Umbilical cord (tissue), 1 donor: ENCODE measurements at regions not wholly inside any gene's neighbourhood (a gene's known extent, or its start where the extent isn't known, plus 50 kb on each side); places are given as distances from the start of the nearest gene placed in this dataset.
"Not testable (repeated sequence)": the region's sequence is repeated elsewhere in the genome, so short reads cannot be mapped to it uniquely, and the experiment has no call there.

Experiments used
- DNase-seq: peaks from one replicate; pipeline ENCODE4 v3.0.0-alpha.2; 2015; ENCODE audit warnings: low spot score

DNA sequence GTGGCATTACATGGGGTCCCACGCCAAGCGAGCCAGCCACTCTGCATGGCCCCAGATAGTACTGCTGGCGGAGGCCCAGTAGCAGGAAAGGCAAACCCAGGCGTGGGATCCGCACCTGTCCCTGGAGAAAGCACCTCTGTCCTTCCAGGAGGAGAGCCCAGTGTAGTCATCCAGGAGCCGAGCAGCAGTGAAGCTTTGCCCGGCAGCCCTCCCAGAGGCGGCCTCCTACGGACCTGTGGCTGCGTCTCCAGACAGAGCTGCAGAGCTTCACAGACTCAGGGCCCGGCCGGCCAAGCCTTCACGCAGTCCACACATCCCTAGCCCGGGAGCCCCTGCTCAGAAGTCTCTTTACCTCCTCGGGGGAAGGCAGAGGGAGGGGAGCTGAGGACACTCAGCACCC lies 100.8 kb upstream of the PPP1R26 start:
- no peak for DNase-seq

DNA sequence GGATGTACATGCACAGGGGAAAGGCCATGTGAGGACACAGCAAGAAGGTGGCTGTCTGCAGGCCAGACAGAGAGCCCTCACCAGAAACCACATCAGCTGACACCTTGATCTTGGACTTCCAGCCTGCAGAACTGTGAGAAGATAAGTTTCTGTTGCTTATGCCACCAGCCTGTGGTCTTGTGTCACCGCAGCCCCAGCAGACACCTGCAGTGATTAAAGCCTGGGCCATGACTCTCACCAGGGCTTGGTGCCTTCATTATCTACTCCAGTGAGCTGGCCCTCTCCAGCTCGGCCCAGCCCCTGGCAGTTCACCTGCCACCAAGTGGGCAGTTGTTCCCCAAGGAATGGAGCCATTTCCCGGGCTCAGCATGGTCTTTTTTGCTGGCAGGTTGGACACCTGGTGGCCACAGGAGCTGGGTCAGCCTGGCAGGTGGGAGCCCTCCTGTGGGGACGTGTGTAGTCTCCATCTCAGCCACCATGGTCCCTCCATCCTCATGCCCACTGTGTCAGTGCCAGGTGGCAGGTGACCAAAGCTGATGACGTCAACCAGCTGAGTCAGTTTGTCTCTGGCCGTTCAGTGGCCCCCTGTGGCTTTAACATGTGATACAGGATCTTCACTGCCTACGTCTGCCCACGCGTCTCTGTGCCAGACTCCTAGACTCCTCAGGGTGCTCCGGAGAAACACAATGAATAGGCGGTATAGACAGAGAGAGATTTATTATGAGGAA lies 99.9 kb upstream of the PPP1R26 start:
- DNase-seq: no peak

DNA sequence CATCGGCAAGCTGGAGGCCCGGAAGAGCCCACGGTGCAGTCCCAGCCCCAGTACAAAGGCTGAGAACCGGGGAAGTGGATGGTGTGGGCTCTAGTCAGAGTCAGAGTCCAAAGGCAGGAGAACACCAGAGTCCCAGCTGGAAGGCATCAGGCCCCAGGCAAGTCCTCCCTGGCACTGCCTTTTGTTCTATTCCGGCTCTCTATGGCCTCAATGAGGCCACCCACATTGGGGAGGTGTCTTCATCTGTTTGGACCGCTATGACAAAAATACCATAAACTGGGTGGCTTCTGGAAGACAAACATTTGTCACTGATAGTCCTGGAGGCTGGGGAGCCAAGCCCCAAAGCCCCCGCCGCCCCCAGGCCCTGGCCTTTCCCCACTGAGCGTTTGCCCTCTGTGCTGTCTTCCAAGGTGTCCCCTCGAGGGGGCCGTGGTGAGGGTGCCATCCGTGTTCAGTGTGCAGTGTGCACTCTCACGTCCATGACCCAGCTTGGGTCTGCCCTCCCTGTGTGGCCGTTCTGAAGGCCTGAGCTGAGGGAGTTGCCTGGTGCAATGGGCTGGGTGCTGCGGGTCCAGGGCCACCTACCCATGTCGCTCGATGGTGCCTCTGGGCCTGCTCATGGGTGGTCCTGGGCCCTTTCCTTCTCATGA lies 99.1 kb upstream of the PPP1R26 start:
- no peak for DNase-seq

GRCh38 chr9:135381762-135382310 lies 97.7 kb upstream of the PPP1R26 start:
- DNase-seq: no peak

GRCh38 chr9:135384226-135384625 lies 95.4 kb upstream of the PPP1R26 start:
- DNase-seq: no peak

GRCh38 chr9:135384815-135385405 lies 94.7 kb upstream of the PPP1R26 start:
- DNase-seq: not testable (repeated sequence)

DNA sequence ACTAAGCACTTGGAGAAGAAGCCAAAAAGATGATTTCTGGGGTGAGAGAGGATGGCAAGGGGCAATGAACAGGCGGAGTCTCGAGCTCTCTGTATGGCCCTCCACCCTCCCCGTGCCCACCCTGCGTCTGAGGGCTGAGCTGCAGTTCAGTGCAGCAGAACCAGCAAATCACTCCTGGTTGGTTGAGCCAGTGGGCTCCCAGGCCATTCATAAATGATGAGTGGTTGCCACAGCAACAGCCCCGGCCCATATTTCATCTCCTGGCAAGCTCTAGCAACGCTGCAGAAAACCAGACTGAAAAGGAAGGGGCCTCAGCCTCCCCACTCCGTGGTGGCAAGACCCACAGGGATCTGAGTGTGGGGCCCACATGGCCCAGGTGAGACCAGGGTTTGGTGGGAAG lies 93.8 kb upstream of the PPP1R26 start:
- no peak for DNase-seq

DNA sequence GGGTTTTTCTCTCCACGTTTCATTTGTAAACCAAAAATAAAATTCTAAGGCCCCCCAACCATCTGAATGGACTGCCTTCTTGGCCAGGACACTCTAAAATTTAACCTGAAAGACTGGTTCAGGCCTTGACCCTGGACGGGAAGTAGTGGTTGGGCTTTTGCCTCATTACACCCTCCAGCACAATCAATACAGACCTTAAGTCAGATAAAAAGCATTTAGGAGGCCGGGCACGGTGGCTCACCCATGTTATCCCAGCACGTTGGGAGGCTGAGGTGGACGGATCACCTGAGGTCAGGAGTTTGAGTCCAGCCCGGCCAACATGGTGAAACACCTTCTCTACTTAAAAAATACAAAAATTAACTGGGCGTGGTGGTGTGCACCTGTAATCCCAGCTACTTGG lies 91.6 kb upstream of the PPP1R26 start:
- no peak for DNase-seq

DNA sequence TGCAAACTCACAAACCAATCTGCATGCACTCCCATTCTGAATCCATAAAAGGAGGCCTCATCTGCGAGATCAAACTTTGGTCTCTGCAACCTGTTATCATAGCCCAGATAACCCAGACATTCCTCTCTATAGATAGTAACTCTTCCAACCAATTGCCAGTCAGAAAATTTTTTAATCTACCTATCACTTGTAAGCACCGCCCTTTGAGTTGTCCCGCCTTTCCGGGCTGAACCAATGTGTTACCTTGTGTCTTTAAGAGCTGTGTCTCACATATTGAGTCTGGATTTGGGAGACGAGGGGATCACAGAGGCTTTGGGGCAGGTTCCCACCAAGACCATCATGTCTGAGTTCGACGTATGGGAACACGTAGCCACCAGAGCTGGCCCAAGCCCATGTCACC lies 91.1 kb upstream of the PPP1R26 start:
- no peak for DNase-seq

- DNase-seq: no peak
These were observed 87.8 kb upstream of the PPP1R26 start for GRCh38 chr9:135391759-135392158.

GRCh38 chr9:135392511-135392910 lies 87.1 kb upstream of the PPP1R26 start:
- no peak for DNase-seq

DNA sequence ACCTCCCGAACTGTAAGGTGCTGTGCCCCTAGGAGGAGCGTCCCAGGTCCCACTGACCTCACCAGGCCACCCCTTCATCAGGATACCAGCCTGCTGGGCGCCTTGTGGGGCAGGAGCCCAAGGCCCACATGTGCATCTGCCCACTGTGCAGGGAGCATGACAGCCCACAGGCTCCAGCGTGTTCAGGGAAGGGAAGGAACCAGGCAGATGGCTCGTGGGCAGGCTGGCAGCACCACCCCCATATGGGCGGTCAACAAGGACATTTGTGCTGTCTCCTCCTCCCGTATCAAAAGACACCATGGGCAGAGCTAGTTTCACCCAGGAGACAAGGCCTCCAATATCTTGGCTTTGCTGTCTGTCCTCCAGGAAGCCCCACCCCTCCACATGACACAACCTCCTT lies 85.5 kb upstream of the PPP1R26 start:
- no peak for DNase-seq

DNA sequence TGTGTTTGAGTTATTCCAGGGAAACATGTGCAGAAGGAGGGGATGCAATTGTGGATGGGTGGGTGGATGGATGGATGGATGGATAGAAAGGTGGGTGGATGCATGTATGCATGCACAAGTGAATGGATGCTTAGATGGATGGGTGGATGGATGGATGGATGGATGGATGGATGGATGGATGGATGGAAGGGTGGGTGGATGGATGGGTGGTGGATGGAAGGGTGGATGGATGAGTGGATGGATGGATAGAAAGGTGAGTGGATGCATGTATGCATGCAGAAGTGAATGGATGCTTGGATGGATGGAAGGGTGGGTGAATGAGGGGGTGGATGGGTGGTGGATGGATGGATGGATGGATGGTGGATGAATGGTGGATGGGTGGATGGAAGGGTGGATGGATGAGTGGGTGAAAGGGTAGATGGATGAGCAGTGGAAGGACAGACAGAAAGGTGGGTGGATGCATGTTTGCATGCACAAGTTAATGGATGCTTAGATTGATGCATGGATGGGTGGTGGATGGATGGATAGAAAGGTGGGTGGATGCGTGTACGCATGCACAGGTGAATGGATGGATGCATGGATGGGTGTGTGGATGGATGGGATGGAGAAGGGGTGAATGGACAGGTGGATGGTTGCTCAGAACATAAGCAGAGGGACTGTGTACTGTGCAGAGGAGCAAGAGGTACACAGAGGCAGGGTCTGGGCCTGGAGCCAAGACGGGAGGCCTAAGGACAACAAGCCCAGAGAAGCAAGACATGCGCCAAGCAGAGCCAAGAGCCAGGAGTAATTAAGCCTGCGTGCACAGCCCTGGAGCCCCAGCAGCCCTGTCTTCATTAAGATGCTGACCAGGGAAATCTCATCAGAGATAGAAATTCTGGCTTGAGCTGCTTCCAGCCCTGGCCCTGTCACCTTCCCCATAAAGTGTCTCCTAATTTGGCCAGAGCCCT lies 84.6 kb upstream of the PPP1R26 start:
- no peak for DNase-seq

DNA sequence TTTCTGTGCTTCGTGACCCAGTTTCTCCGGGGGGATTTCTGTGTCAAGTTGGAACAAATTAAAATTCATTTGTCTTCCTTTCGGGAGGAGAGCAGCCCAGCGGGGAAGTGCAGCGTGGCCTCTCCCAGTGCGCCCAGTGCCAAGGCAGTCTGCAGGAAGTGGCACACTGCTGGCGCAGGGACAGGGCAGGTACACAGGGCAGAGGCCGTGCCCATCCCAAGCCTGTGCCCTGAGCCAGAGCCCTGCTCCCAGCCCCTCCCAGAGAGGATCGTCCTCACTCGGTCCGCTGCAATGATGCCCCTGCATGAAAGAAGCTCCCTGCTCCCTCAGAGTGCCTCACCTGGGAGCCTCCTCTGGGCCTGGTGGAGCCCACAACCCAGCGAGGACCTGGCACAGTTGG lies 82.4 kb upstream of the PPP1R26 start:
- no peak for DNase-seq

DNA sequence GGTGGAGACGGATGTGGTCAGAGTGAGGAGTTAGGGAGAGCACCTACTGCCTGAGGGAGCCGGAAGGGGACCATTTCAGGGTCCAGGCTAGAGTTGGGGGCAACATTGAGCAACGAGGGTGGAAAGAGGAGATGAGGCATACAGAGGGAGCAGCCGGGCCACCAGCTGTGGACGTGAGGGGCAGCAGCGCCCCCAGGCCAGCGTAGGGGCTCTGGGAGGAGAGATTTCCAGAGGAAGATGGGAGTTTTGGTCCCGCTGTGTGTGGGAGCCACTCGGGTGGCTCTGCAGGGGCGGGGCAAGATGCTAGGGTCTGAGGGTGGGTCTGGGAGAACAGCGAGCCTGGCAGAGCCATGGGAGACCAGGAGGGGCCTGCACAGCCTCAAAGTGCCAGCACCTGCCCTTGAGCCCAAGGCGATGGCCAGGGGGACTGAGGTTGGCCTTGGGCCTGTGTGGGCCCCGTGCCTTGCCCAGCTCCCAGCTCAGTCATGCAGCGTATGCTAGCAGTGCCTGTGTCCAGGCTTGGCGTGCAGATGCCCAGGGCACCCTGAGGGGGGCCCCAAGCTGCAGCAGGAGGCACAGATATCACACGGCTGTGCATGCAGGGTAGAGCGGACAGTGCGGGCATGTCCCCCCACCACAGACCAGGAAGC lies 80.5 kb upstream of the PPP1R26 start:
- no peak for DNase-seq

DNA sequence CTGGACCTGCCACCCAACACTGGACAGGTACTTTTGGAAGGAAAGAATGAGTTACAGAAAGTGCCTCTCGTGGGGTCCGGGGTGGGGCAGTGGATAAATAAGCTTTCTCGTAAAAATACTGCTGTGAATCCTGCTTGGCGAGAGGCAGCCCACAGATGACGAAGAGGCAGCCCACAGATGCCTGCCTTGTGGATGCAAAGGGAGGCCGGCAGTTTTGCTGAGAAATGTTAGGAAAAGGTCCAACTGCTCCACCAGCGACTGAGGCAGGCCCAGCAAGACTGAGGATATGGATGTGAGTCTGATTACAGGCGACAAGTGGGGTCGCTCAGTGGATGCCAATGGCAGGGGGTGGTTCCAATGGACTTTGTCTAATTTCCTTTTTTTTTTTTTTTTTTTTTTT lies 79.1 kb upstream of the PPP1R26 start:
- DNase-seq: no peak

GRCh38 chr9:135401218-135401617 lies 78.4 kb upstream of the PPP1R26 start:
- no peak for DNase-seq

- DNase-seq: no peak
These were observed 77.4 kb upstream of the PPP1R26 start for GRCh38 chr9:135402048-135402738.

GRCh38 chr9:135402739-135403695 lies 76.6 kb upstream of the PPP1R26 start:
- DNase-seq: no peak
